IPS DF 19.7 (cell line): ENCODE measurements at regions not wholly inside any gene's neighbourhood (a gene's known extent, or its start where the extent isn't known, plus 50 kb on each side); places are given as distances from the start of the nearest gene placed in this dataset.

ENCODE experiments used
- DNase-seq: peaks from one replicate; pipeline ENCODE4 v3.0.0-alpha.2; 2013; ENCODE audit warnings: low read depth, low spot score

DNA sequence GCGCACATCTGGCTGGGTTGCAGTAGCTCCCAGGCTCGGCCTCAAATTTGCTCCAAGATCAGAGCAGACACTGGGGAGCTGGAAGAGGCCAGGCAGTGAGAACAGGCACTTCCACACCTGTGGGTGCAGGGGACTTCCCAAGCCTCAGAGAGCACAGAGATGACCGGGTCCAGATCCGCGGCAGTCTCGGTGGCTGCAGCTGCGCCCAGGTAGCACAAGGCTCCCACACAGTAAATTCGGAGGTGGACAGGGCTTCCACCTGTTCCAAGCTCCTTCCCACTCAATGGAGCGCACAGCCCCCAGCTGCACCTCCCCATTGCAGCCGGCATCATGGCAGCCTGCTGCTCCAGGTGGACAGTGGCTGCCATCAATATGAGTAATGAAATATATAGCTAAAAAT is 1417.4 kb upstream of the SLC10A2 start:
- DNase-seq: no peak

DNA sequence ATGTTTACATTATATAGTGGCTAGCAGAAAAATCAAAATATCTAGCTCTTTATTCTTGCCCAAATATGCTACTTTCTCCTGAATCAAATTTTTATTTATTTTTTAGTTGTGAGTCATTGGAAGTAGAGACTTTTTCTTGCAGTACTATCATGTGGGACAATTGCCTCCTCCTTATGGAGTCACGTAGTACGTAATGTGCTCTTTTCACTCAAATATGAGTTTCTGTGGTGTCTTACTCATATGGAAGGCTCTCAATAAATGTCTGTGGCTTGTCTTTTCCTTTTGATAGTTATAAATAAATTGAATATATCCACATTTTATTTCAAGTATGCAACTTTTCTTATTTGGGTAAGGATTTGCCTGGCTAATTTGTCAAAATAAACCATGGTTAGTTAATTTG is 1411.0 kb upstream of the SLC10A2 start:
- DNase-seq: no peak

DNA sequence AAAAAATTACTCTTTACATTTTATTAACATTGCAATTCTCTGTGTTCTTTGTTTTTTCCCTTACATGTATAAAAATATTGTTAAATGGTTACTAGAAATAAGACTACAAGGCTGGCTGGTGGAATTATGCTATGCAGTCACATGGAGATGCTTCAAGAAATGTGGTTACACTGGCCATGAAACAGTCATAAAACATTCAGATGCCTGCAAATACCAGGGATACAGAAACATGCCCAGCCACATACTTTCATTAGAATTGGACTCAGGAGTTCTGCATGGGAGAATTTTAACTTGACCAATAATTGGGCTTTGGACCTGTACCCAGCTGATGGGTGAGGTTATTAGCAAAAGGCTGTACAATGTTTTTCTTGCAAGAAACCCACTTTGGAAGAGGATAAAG is 1407.7 kb upstream of the SLC10A2 start:
- no peak for DNase-seq

DNA sequence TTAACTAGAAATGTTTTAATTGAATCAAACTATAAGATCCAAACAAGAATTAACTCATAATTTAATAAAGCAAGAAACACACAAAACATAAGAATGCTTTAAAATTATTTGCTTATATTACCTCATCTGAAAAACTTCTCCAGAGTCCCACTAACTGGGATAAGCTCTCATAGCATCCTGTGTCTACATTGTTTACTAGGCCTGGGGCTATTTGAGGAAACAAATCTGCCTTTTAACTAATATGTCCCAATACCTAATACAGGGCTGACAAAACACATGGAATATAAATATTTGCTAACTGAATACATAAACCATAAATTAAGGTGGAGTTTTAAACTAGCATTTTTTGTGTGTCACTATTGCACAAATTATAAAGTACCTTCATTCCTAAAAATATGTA is 1399.8 kb upstream of the SLC10A2 start:
- no peak for DNase-seq

DNA sequence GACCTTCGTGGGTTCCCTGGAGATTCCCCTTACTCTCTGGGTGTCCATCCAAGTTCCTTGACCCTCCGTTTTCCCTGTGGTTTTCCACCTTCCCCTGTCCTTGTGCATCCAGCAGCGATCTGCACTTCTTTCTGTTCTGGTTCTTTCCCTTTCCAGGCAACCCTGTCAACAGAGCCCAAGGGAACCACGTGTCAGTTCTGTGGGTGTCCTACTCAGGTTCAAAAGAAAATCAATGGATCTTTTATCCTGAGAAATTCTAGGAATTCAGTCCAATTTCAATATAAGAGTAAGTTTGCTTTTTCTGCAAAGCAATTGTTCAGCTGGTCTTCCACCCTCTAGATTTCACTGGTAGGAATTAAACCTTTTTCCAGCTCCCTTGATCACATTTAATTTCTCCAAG is 1394.8 kb upstream of the SLC10A2 start:
- DNase-seq: peak; percentile 30

DNA sequence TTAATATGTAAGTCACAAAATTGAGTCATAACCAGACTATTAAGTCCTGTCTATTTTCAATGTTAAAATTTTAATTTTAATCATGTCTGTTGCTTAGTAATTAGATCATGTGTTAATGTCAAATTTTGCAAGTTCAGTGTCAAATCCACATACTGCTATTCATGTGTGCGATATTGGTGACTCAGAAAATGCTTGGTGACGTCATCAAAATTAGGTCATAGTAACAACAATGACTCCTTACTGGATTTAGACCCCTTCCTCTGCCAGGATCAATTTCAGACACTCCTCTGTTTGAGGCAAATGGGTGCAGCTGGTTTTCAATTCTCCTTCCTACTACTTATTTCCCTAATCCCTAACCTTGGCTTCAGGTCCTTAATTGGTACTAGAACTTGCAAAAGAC is 1394.3 kb upstream of the SLC10A2 start:
- DNase-seq: no peak

DNA sequence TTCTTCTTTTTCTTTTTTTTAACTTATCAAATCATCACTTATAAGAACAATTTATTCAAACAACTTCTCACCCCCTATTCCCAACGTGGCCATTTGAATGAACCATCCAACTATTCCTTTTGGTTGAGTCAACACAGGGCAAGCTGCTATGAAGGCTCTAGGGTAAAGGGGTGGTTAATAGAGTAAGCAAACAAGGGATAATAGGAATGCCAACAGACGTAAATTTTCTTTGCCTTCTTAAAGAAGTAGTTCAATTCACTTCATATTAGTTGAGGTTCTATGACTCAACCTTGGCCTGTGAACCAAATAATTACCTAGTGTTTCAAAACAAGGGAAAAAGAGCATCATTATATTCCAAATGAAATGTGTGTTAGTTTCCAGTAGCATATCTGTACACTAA is 1383.8 kb upstream of the SLC10A2 start:
- no peak for DNase-seq

DNA sequence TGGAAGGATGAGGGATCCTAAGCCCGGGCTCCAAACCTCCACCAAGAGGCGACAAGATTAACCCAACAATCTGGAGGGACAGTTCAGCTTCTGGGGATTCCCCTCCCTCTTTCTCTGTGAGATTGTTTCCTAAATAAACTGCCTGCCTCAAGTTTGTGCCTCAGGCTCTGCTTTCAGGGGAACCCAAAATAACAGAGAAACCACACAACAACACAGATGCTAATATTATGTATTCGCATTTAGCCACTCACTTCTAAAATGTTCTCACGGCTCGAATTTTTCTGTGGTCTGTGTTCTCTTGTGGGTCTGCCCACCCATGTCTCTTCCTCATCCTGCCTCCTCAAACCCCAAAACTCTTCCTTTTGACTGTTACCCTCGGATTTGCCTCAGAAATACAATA is 1381.1 kb upstream of the SLC10A2 start:
- no peak for DNase-seq

DNA sequence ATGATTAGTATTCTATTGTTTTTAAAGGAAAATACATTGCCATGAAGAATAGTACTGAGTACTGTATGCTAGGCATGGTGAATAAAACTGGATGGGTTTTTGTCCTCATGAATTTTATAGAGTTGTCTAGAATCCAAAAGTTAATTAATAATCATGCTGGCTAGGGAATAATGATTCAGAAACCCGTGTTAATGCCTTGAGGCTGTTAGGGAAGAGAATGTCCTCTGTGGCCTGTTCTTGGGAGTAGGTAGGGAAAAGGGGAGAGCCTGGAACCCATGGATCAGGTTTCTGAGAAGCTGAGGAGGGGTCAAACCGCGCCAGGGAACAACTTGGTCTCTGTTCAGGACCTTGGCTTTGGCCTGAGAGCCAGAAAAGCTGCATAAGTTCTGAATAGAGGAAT is 1376.3 kb upstream of the SLC10A2 start:
- DNase-seq: no peak

DNA sequence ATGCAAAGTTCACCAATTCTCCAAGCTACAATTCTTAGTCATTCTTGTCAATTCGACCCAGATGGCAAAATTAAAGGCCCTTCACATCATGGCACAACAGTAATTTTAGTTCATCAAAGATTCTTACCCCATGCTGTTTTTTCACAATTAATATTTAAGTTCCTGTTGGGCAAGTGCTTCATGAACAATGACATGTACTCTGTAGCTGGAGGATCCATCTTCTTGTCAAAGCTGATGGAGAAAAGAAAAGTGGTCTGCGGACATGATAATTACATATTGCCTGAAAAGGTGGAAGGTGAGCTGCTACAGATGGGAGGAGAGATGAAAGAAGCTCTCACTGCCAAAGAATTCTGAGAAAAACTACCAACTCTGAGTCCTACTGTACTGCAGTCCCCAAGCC is 1370.3 kb upstream of the SLC10A2 start:
- DNase-seq: no peak

DNA sequence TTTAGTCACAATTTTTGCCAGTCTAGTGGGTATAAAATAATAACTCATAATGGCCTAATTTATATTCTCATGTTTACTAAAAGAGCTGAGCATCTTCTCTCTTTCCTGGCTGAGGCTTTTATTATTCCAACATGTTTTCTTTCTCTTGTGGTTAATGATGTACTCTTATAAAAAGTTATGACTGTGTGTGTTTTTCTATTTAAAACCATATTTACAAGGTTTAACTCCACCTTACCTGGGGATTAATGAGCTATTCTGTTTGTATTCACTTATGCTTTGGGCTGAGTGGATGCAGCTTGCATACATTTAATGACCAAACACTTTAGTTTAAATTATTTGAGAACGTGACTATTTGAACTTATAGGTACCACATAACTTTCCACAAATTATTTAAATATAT is 1365.7 kb upstream of the SLC10A2 start:
- no peak for DNase-seq

DNA sequence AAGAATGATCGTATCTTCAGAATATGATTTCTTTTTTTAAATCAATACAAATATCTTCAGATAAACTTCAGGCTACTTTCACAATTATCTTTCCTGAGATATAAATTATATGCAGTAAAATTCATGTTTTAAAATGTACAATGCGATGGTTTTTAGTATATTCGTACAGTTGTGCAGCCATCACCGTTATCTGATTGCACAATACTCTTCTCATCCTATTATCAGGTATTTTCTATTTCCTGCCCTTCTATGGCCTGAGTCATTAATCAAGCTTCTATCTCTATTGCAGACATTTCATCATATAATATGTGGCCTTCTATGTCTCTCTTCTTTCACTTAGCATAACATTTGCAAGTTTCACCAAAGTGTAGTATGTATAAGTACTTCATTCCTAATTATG is 1360.2 kb upstream of the SLC10A2 start:
- no peak for DNase-seq

DNA sequence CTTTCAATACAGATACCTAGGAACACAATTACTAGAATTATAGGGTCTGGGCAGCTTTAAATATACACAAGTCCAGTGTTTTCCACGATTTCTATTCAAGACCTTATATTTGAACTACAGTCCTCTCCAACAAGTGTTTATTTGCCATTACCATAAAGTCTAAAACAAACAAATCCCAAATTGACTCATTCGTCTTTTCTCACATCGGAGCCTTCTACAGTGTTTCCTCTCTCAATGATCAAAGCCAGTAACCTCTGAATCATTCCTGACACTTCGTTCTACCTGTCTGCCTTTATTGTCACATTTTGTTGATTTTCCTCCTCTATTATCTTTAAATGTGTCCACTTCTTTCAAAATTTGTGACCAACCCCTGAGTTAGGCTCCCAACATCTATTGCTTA is 1356.5 kb upstream of the SLC10A2 start:
- no peak for DNase-seq

DNA sequence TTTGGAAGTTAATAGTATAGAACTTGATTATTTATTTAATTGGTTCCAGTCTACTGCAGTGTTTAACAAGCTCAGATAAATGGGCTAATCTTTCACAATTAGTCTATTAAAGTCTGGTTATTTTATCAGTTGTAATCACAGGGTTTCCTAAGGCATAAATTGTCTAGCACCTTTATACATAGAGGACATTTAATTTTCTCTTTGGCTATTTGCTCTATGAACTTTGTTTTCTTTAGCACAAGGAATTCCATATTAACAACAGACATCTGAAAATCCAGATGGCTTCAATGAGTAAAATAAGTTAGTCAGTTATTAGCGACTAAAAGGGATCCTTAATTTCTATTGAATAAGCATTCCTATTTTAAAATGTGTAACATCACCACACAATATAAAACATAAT is 1350.8 kb upstream of the SLC10A2 start:
- no peak for DNase-seq

DNA sequence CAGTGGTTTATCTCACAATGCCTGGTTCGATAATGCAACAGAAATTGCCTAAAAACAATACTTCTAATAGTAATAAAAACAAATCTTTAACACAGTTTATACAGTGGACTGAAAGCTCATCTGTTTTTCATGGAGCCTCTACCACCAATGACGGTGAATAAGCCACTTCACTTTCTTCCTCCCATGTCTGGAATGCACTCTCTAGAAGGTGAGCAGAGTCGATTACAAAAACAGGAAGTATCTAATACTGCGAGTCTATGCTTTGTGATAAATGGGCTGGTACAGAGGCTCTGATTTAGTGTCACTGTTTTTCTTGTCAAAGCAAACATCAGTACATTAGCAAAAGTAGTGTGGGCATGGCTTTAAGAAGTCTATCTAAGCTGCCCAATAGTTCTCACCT is 1348.6 kb upstream of the SLC10A2 start:
- no peak for DNase-seq

DNA sequence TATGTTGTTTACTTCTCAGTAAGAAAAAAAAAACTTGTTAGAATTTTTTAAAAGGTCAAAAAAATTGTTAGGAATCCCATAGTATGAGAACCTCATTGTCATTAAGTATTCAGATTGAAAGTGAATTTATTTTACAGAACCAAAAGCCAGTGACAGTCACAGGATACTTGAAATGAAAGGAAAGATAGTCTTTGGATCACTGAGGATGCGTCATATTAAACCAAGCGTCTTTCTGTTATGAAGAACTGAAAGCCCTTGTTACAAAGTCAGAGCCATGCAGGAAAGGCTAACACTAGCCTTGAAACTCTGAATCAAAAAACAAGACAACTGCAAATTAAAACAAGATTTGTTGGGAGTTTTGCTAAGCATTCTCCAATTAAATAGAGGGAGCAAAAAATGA is 1348.0 kb upstream of the SLC10A2 start:
- DNase-seq: no peak

DNA sequence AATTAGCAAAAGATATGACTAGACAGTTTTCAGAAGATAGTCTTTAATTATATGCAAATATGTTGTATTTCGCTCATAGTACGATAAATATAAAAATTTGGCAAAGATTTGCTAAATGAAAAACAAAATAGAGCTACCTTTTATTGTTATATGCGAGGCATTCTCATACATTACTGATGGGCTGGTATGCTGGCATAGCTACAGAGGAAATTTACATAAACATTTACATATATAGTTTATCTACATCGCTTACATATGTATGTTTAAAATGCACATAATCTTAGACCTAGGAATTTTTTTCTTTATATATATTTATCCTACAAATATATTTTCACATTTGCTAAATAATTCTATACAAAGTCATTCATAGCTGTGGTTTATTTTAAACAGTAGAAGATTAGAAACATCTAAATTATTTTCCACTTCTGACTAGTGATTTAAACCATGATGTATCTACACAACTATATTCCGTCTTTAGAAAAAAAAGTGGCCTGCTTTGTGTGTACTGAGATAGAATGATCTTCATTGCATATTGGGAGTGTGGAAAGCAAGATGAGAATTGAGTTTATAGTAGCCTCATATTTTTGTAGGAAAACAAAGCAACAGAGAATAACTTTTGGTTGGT is 1345.0 kb upstream of the SLC10A2 start:
- DNase-seq: no peak

DNA sequence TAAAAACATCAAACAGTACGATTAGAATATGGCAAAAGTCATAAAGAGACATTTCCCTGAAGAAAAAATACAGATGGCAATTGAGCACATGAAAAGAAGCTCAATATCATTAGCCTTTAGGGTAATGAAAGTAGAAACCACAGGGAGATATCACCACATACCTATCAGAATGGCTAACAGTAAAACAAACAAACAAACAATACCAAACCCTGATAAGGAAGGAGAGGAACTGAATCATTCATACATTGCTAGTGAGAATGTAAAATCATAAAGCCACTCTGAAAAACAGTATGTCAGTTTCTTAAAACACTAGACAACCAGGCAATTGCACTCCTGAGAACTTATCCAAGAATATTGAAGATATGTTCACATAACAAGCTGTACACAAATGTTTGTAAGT is 1342.5 kb upstream of the SLC10A2 start:
- no peak for DNase-seq

DNA sequence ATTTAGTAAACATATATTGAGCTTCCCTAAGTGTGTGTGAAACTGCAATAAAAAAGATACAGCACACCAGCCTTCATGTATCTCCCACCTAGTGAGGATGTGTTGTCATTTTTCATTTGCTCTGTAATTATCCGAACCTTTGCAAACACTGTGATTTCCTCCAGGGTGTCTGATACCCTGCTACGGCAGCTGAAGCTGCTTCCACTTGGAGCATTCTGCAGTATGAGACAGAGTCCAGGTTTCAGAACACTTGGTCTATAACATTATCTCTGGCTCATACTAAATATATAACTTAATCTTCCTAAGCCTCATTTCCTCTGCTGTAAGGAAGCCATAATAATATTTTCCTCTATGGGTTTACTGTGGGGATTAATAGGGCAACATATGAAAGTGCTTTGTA is 1338.1 kb upstream of the SLC10A2 start:
- no peak for DNase-seq

DNA sequence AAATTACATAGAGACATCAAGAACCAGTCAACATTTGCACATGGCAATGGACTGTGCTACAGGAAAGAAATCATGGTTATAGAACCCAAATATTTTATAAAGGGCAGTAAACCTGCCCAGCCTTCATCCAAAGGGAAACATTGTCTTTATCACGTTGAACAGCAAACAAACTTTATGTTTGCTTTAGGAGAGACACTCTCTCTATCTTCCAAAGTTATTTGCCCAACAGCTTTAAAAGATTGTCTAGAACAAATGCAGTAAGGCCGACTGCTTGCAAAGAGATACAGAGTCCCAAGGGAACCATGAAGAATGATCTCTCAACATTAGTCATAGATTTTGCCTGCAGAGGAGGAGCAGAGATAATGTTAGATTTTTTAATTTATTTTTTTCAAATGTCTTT is 1323.5 kb upstream of the SLC10A2 start:
- no peak for DNase-seq

DNA sequence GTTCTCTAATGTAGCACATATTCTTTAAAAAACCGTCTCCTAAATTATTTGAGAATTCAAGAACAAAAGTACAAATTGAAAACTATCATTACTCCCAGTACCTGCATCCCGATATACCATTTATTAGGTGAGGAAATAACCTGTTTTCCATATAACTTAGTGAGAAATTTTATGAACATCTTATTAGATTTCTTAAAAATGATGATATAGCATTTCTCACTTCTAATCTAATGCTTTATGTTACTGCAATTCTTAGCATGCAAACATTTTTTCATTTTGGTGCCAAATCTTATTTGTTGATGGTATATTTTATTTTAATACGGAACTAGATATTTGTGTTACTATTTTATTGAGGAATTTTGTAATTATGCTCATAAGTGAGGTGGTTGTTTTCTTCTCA is 1321.3 kb upstream of the SLC10A2 start:
- no peak for DNase-seq

DNA sequence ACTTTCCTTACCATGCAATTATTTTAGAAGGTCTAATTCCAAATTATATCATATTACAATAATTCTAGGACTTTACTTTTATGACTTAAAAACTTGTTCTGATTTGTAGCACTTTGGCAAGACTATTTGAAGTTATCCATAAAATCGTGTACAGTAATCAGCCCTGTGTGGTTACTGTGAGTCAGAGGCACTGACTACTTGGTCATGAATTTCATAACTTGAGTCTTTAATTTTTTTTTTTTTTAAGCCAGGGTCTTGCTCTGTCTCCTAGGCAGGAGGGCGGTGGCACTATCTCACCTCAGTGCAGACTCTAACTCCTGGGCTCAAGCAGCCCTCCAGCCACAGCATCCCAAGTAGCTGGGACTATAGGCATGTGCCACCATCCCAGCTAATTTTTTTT is 1319.2 kb upstream of the SLC10A2 start:
- DNase-seq: no peak

DNA sequence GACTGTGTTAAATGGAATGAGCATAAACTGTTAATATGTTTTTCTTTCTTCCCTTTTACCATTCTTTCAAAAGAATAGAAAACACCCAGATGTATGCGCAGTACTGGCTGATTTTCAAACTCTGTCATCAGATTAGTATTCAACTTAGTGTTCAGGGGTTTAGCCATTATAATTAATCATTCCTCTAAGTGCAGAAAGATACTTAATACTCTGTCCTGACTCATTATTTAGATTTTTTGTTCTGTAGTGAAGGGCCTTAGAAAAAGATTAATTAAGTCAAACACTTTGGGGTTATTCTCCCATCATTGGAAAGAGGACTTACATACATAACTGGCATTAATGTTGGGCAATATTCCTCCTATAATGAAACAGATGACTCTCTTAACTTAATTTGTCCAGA is 1316.7 kb upstream of the SLC10A2 start:
- no peak for DNase-seq

DNA sequence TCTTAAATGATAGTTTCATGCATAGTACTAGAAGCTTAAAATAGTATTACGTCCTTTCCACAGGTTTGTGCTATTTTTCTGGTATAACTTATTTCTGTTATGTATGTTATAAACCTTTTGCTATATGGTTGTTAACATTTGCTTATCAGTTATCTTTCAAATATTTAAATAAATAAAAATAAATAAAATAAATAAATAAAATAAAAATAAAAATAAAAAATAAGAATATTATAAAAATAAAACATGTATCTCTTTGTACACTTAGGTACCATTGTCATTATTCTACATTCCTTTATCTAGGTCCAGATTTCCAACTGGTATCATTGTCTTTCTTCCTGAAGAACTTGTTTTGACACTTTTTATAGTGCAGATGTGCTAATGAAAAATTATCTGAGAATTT is 1310.4 kb upstream of the SLC10A2 start:
- no peak for DNase-seq

DNA sequence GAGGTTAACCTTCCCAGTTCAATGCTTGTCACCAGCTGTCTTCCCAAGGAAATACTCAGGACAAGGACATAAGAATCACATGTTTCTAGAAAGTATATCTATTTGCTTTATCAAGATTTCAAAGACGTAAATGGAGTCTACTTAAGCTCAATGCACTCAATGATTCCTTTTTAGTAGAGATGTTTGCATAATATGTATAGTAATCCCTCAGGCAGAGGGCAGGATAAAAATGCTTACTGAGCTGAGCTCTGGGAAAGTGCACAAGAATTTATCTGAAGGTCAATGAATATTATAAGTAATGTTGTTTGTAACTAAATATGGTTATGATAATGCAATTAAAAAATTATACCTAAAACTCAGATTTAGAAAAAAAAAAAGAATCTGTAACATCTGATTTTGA is 1309.4 kb upstream of the SLC10A2 start:
- DNase-seq: no peak
